PFSK-1 (cell line): ENCODE measurements at regions not wholly inside any gene's neighbourhood (a gene's known extent, or its start where the extent isn't known, plus 50 kb on each side); places are given as distances from the start of the nearest gene placed in this dataset.

ENCODE experiments used
- FOXP2 ChIP-seq: optimal IDR thresholded peaks from 2 replicates; pipeline ENCODE3; 2011; ENCODE audit warnings: borderline replicate concordance, control low read depth, inconsistent platforms; ENCODE audit not compliant: insufficient read depth; ENCODE audit errors: extremely low read length, extremely low read depth
- POLR2AphosphoS5 ChIP-seq: IDR thresholded peaks from 2 replicates; pipeline ENCODE4 v1.6.1; 2012; ENCODE audit warnings: low read depth, mild to moderate bottlenecking, control low read depth, low read length, moderate library complexity
- SIN3A ChIP-seq: IDR thresholded peaks from 2 replicates; pipeline ENCODE4 v1.6.1; 2012; ENCODE audit warnings: mild to moderate bottlenecking, low read length, moderate library complexity, borderline replicate concordance; ENCODE audit not compliant: insufficient read depth
- TAF1 ChIP-seq: IDR thresholded peaks from 2 replicates; pipeline ENCODE4 v1.6.1; 2012; ENCODE audit warnings: low read length, control low read depth, borderline replicate concordance; ENCODE audit not compliant: insufficient read depth
- TF ChIP-seq, protein P1 (sequence below), 2 experiments: IDR thresholded peaks; 2 replicates each; pipeline versions ENCODE4 v1.6.1 to v1.8.0; 2011 to 2012; ENCODE audit warnings: low read depth in 2 of 2, low read length in 2 of 2, control low read depth in 1 of 2, inconsistent platforms in 1 of 2, mild to moderate bottlenecking in 1 of 2, moderate library complexity in 1 of 2; ENCODE audit not compliant: insufficient read depth in 1 of 2

DNA sequence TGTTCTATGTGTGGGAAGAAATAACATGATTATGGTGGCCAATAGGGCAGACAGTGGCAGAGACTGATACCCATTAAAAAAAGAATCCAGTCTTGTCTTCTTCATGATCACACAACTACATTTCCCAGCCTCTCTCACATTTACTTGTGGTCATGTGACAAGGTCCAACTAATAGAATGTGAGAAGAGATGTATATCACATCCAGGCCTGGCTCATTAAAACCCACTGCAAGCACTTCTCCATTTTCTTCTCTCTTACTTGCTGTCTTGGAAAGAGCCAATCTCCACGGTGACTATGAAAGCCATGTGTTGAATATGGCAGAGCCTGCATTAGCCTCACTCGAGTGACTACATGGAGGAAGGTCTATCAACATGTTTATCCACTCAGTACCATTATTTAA is 306.2 kb upstream of the ZEB2 start:
- TF ChIP-seq POLR2AphosphoS5 (no peak), TAF1 (no peak), SIN3A (no peak), FOXP2 (no peak)
- TF ChIP-seq, protein P1, sequence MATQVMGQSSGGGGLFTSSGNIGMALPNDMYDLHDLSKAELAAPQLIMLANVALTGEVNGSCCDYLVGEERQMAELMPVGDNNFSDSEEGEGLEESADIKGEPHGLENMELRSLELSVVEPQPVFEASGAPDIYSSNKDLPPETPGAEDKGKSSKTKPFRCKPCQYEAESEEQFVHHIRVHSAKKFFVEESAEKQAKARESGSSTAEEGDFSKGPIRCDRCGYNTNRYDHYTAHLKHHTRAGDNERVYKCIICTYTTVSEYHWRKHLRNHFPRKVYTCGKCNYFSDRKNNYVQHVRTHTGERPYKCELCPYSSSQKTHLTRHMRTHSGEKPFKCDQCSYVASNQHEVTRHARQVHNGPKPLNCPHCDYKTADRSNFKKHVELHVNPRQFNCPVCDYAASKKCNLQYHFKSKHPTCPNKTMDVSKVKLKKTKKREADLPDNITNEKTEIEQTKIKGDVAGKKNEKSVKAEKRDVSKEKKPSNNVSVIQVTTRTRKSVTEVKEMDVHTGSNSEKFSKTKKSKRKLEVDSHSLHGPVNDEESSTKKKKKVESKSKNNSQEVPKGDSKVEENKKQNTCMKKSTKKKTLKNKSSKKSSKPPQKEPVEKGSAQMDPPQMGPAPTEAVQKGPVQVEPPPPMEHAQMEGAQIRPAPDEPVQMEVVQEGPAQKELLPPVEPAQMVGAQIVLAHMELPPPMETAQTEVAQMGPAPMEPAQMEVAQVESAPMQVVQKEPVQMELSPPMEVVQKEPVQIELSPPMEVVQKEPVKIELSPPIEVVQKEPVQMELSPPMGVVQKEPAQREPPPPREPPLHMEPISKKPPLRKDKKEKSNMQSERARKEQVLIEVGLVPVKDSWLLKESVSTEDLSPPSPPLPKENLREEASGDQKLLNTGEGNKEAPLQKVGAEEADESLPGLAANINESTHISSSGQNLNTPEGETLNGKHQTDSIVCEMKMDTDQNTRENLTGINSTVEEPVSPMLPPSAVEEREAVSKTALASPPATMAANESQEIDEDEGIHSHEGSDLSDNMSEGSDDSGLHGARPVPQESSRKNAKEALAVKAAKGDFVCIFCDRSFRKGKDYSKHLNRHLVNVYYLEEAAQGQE (IDR thresholded peaks at IDR 0.05; ENCODE audit: insufficient read depth in 1 of 2, low read depth in 2 of 2, low read length in 2 of 2) = no peak

DNA sequence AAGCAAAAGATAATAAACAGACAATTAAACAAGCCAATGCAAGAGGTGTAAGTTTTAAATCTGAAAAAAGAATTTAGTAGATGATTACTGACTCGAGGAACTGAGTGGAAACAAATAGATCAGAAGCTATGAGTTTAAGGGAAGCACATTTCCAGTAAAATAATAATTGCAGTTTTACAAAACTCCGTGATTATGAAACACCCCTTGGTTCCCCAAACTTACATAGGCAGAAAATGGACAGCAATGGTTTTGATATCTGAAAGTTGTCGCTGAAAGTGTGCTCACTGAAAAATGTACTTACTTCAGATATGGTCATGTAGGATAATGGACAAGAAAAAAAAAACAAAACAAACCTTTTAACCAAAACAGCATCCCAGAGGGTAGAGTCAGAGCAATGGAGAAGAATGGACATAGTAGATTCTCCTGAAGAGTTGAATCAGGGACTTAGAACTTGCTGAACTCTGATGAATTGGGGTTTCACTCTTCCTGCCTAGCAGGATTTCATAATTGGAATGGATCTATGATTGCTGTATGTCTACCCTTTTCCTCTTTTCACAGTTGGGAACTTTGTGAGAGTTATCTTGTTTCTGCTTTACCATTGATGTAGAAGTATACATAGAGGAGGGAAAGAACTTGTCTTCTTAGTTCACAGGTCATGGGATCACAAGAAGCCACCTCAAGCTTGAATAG is 305.6 kb upstream of the ZEB2 start:
- TF ChIP-seq TAF1 = no peak
- no peak for TF ChIP-seq FOXP2
- no peak for TF ChIP-seq SIN3A

GRCh38 chr2:144824306-144825080 is 304.6 kb upstream of the ZEB2 start:
- TF ChIP-seq POLR2AphosphoS5 (no peak), TAF1 (no peak), FOXP2 (no peak), SIN3A (no peak)
- TF ChIP-seq, protein P1 (IDR thresholded peaks at IDR 0.05; ENCODE audit: insufficient read depth in 1 of 2, low read depth in 2 of 2, low read length in 2 of 2) = no peak

- TF ChIP-seq POLR2AphosphoS5 = no peak
- TF ChIP-seq SIN3A = no peak
- TF ChIP-seq FOXP2 = no peak
- TF ChIP-seq TAF1 = no peak
- TF ChIP-seq, protein P1 (IDR thresholded peaks at IDR 0.05; ENCODE audit: insufficient read depth in 1 of 2, low read depth in 2 of 2, low read length in 2 of 2) = no peak
Measured at GRCh38 chr2:144822966-144823365, 303.0 kb upstream of the ZEB2 start.

DNA sequence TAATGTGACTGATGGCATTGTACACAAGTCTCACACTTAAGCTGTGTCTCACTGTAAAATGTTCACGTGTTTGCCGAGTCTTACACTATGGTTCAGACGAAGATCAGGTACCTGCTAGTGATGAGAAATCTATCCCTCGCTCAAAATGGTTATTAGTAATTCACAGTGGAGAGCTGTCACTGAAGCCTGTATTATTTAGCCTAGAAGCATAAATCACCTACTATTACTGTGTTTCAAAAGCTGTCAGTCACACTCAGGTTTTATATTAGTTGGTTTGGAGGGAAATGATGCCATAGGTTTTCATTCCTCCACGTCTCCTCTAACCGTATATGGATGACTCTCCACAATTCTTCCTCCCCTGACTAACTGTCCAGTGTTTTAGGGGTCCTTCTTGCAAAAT is 292.4 kb upstream of the ZEB2 start:
- TF ChIP-seq FOXP2 = no peak
- TF ChIP-seq, protein P1 (IDR thresholded peaks at IDR 0.05; ENCODE audit: insufficient read depth in 1 of 2, low read depth in 2 of 2, low read length in 2 of 2) = no peak
- no peak for TF ChIP-seq POLR2AphosphoS5
- TF ChIP-seq SIN3A = no peak
- no peak for TF ChIP-seq TAF1
